COLO668 (cell line): ENCODE measurements at regions not wholly inside any gene's neighbourhood (a gene's known extent, or its start where the extent isn't known, plus 50 kb on each side); places are given as distances from the start of the nearest gene placed in this dataset.

Experiments
- DNase-seq: peaks from one replicate; lab custom pipeline; 2025; ENCODE audit not compliant: unreplicated experiment; lab: John Stamatoyannopoulos, UW

GRCh38 chr1:14332158-14332557 is 266.3 kb upstream of the KAZN start:
- DNase-seq, result no peak

GRCh38 chr1:14334336-14335176 is 263.9 kb upstream of the KAZN start:
- peak; percentile 51 for DNase-seq

GRCh38 chr1:14338509-14338908 is 260.0 kb upstream of the KAZN start:
- DNase-seq, result no peak

GRCh38 chr1:14339288-14339687 is 259.2 kb upstream of the KAZN start:
- no peak for DNase-seq

DNA sequence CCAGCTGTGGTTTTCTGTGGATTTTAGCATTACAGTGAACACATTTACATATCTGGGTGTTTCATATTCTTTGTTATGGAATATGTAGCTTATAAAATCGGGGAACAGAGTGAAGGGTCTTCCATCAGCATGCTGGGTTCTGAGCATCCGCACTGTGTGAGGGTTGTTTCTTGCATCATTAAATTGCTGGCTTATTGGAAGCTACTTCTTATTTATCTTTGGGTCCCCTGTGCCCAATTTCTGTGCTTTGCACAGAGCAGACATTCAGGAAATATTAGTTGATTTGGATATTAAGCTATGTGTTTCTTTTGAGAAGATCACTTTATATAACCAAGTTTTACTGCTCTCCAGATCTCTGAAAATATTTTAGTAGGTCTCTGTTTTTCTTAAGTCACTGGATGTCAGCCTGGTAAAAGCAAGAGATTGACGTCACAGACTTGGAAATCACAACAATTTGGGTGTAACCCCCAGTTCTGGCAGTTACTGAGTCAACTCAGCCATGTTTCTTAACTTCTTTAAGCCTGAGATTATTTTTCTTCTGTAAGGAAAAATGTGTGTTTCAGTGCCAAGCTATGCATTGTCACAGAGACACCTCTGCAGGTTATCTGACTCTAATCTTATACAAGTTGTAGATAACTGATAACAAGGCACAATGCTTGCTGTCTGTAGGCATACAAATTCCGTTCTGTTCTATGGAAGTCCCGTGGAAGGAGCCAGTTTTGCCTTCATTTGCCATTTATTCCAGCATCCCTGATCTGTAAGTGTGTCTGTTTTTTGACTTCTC is 258.3 kb upstream of the KAZN start:
- DNase-seq, result no peak

GRCh38 chr1:14341147-14341546 is 257.3 kb upstream of the KAZN start:
- DNase-seq, result no peak

DNA sequence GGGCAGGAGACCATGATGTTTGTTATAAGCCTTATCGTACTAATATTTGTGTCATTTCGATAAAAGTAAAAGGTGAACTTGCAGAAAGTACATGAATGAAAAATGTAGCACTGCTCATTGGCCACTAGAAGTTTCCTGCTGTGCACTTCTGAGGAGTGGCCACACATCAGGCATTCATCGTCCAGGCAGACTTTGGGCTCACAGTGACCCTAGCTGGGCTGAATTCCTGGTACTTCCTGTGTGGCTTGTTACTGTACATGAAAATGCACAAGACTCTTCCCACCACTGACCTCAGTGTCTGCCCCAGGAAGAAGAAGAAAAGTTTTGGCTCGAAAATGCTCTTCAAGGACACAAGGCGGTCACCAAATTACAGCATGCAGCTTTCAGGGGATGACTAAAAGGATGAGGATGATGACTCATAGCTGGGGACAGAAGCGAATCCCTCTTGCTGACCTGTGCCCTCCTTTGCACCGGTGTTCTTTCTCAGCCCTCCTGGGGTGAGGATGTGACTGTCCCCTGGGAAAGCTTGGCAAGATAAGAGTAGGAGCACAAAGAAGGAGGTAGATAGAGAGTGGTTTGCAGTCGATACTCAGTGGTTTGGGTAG is 252.4 kb upstream of the KAZN start:
- no peak for DNase-seq

DNA sequence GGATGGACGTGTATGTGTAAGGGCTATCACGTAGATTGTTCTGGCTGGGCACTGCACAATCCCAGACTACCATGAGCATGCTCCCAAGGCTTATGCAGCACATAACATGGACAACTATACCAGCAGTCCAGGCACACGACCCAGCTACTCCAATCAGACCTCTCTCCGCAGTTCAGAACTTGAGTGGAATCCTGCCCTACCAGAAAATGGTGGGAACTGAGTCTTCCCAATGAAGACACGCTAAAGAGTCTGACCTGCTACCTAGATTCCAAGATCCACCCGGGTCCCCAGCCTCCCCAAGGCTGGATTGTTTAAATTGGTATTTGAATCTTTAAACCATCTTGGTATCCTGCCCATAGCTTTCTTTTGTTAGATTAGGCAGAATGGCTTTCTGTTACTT is 251.3 kb upstream of the KAZN start:
- DNase-seq, result no peak

DNA sequence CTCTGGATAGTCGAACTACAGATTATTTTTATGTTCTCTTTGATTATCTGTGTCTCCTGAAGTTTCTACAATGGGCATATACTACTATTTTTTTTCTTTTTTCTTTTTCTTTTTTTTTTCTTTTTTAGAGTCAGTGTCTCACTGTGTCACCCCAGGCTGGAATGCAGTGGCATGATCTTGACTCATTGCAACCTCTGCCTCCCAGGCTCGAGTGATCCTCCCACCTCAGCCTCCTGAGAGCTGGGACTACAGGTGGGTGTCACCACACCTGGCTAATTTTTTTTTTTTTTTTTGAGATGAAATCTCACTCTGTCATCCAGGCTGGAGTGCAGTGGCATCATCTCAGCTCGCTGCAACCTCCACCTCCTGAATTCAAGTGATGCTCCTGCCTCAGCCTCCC is 250.7 kb upstream of the KAZN start:
- DNase-seq, result no peak

GRCh38 chr1:14350197-14350596 is 248.3 kb upstream of the KAZN start:
- DNase-seq, result no peak

DNA sequence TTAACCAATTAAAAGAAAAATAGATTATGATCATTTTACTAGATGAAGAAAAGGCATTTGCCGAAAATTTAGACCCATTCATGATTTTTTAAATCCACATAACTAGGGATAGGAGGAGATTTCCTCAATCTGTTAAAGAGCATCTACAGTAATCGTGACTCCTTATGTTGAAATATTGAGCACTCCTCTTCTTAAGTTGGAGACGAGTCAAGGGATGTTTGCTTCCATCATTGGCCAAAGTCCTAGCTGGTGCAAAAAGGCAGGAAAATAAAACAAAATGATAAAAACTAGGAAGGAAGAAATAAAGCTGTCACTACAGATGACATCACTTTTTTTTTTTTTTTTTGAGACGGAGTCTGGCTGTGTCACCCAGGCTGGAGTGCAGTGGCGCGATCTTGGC is 245.6 kb upstream of the KAZN start:
- DNase-seq, result no peak

DNA sequence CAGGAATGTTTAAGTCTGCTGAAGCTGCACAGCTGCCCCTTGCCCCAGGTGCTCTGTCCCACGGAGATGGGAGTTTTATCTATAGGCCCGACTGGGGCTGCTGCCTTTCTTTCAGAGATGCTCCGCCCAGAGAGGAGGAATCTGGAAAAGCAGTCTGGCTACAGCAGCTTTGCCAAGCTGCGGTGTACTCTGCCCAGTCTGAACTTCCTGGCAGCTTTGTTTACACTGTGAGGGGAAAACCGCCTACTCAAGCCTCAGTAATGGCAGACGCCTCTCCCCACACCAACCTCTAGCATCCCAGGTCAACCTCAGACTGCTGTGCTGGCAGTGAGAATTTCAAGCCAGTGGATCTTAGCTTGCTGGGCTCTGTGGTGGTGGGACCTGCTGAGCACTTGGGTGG is 237.5 kb upstream of the KAZN start:
- DNase-seq, result peak; percentile 66

- DNase-seq, result no peak
Measured at GRCh38 chr1:14362331-14362730, 236.2 kb upstream of the KAZN start.

- DNase-seq, result no peak
Measured at GRCh38 chr1:14363036-14363590, 235.4 kb upstream of the KAZN start.

- DNase-seq, result no peak
Measured at GRCh38 chr1:14363707-14364413, 234.6 kb upstream of the KAZN start.

GRCh38 chr1:14365301-14365988 is 233.0 kb upstream of the KAZN start:
- DNase-seq, result no peak

DNA sequence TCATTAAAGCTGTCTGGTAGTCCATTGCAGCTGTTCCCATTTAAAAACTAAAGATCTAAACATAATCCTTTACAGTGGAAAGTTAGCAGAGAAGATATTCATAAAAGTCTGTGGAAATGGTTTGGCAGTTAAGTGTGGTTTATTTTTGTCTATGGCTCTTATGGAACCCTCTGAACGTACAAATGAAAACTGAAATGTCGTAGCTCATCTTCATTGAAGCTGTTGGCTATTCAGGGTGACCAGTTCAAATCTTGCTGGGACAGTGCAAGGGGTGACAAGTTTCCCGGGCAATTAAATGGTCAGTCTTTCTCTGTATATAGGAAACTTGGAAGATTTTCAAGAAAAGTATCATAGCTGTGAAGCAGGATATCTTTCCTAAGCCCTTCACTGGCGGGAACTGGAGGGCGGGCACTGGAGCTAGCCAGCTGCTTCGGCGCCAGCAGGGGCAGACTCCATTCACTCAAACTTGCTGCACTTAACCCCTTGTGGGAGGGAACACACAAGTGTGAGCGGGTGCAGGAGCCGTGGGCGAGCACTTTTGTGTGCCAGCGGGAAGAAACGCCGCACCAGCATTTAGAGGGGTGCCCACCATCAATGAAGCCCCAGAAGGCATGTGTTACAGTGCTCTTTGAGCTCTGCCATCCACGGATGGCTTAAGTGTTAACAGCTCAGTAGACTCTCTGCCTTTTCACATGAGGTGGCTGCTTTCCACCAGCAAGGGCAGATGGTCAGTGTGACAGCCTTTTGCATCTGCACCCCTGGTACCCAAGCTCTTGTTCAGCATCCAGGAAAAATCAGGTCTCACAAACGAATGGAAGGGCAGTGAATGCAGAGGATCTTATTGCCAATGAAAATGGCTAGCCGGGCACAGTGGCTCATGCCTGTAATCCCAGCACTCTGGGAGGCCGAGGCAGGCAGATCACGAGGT is 232.1 kb upstream of the KAZN start:
- DNase-seq, result no peak

DNA sequence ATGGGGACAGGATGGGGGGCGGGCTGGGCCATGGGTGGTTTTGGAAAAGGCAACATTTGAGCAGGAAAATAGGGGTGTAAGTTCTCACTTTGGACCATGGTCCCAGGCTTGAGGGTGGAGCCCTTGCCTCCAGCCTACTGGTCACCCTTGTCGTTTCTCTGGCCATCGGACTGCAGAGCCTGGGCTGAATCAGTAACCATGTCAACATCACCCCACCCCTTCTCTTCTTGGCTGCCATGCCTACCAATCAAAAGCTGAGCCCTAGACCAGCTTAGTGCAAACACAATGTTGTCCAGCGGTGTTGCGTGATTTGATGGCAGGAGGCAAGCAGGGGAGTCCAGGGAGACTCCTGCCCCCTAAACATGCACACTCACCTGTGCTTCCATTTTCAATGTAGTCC is 231.0 kb upstream of the KAZN start:
- DNase-seq, result no peak

- DNase-seq, result no peak
Measured at GRCh38 chr1:14369526-14370213, 228.8 kb upstream of the KAZN start.
